GM21526 (cell line): ENCODE measurements at regions not wholly inside any gene's neighbourhood (a gene's known extent, or its start where the extent isn't known, plus 50 kb on each side); places are given as distances from the start of the nearest gene placed in this dataset.

Experiments used
- ATAC-seq: cut with Tn5 transposase; IDR thresholded peaks from one replicate; pipeline ENCODE4 v1.9.1; 2021; ENCODE audit warnings: moderate library complexity; ENCODE audit not compliant: unreplicated experiment, low FRiP score

DNA sequence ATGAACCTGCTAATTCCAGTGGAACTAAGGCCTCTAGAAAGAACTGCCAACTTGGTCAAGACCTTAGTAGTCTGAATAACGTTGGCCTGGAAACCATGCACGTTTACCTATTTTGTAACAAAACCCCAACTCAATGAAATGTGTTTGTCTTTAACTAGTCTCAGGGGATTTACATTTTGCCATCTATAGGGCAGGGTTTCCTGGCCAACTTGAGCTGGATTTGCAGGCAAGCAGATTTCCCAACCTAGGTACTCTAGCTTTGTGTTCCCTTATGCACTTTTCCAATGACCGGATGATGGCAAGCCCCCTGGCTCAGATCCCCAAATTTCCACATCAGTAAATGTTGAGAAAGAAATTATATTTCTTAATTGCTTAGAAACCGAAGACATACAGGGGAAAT, 114.5 kb downstream of the IRS2 start:
- ATAC-seq = no peak

DNA sequence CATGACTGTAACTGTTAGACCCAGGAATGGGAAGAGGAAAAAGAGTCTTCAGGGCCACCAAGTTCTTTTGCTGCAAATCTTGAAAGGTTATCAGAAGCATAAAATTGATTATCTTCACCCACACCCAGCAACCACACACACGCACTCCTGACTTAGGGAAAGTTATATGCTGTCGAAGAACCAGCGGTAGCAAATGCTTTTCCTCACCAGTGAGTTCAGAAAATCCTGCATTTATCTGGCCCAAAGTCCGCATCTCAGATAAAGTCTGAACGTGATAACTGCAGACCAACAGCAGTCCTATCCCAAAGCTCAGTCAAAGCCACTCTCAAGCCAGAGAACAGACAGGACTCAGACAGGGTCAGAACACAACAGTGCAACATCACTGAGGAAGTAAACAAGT, 115.6 kb downstream of the IRS2 start:
- no peak for ATAC-seq

DNA sequence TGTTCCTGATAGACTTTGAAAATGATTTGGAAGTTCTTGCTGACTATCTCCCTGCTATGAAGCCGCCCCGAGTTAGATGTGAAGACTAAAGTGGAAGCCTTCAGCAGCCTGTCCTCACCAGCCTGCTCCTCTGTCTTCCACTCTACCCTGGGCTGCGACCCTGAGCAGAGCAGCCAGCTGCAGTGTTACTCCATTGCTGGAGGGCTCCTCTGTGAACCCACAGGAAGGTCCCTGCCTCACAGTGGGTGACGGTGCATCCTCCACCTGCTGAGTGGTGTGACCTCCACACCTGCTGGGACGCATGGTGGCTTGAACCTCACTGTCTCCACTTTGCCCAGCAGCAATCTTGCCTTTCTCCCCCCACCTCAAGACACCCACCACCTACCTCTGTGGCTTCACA, 116.4 kb downstream of the IRS2 start:
- no peak for ATAC-seq

DNA sequence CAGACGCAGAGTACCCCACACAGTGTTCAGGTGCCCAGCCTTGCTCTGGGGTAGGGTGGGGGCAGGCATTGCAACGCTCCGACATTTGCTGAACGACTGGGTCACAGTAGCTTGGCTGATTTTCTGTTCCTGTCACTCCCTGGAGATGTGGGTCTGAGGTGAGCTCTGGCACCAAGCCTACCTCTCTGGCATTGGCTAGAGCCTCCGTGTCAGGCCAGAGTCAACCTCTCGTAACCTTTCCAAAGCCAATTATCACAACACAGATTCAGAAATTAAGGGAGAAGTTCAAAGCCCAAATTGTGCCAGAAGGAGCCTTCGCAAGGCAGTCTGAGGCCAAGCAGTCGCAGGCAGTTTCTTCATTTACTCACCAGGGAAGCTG, 117.2 kb downstream of the IRS2 start:
- ATAC-seq = no peak

DNA sequence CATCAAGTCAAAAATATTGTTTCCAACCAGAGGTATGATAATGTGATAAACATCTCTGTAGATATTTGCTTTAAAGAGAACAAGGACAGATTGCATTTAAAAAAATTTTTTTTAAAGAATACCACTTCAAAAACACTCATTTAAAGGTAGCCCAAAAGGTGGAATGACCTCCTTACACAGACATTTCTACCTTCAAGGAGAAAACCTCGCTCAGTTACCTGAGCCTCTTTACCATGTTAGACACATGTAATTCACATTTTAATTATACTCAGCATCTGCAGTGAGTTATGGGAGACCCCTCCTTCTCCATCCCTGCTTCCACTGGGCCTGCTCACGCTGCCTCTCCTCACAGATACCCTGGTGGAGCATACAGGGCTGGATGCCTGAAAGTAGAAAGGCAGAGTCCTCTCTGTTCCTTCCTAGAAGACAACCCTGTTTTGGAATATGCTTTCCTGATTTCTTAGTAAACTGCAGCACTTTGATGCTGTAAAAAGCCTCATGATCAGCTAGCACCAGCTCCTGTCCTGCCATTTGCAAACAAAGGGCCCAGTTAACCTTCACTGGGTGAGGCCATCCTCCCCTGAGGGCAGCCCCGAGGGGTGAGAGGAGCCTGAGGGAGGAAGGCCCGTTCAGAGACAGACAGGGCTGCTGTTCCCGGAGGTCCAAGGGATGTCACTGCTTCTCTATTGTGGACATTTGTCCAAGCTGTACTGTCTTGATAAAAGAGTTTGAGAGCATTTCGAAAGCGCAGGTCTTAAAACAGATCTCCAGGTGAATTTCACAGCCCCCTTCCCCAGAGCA, 117.8 kb downstream of the IRS2 start:
- ATAC-seq = no peak

DNA sequence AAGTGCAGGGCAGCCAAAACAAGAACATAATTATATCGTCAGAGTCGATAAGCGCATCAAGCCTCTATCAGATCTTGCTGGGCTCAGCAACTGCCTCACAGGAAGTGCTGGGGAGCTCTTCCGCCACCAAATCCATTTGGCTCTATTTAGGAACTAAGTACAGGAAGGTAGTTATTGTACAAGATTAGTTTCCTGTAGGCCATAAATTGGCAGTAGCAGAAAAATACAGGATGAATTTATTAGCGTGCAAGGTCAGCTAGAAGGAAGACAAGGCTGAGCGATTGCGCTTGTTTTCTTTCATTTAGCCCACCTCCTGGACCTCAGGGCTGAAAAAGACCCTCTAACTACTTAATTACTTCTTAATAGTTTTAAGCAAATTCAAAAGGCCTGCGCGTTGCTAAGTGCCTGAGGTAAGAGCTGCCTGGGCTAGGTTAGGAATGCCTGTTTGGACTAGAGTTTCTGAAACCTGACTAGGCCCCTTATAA, 118.5 kb downstream of the IRS2 start:
- ATAC-seq = no peak

DNA sequence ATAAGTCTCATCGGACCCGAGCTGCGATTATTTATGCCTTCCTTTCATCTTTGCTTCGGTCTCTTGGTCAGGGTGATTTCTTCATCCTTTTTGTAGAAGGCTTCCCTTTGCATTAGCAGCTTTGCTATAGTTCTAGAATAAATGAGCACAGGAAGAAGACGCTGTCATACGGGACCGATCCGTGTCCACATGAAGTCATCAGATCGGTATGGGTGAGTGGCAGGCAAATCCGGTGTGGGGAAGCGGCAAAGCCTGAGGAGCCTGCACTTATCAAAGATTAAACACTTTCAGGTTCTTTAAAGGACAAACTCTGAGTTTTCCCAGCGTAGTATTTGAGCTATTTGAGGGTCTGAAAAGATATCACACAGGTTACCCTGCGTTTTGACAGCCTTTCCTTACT, 119.3 kb downstream of the IRS2 start:
- ATAC-seq = no peak

DNA sequence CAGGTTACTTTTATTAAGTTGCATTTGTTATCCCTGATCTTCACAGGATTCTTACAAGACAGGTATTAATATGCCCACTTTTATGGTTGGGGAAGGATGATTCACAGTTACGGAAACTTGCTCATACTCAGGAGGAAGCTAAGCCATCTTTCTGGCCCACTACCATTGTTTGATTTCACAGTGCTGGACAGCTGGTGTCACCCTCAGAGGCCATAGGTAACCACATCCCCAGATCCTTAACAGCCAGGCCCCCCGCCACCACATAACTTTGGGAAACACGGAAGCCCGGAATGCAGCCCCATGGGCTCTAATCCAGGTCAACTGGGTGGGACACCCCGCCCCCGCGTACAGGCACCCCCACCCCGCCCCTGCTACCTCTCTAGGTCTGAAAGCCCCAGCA, 119.7 kb downstream of the IRS2 start:
- no peak for ATAC-seq

DNA sequence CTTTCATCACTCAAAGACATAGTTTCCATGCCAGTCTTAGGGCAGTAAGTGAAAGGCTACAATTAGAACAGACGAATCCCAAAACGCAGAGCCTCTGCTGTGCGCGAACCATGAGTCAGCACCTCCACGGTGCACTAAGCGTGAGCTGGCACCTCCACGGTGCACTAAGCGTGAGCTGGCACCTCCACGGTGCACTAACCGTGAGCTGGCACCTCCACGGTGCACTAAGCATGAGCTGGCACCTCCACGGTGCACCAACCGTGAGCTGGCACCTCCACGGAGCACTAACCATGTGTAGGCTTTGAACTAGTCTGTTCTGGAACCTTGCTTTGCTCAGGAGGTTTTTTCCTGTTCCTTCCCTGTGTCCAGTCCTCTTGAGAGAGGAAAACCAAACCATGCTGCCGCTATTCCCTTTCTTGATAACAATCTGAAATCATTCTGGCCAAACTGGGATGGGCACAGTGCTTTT, 120.6 kb downstream of the IRS2 start:
- ATAC-seq = no peak

DNA sequence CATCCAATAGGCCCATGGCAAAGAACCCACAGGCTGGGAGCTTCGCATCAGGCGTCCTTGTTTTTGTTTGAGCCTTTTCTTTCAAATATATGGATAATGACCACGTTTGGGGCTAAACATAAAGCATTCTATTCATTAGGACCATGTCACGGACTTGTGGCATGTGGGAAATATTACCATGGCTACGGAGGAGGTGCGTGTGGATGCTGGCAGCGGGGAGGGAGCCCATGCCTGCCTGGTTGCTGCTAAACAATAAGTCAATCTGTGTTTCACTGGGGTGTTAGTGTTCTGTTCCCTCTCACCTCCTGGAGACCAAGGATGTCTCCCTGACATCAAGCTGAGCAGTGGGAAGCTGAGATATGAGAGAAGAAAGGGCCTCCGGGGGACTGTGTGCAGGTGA, 121.1 kb downstream of the IRS2 start:
- ATAC-seq = no peak

DNA sequence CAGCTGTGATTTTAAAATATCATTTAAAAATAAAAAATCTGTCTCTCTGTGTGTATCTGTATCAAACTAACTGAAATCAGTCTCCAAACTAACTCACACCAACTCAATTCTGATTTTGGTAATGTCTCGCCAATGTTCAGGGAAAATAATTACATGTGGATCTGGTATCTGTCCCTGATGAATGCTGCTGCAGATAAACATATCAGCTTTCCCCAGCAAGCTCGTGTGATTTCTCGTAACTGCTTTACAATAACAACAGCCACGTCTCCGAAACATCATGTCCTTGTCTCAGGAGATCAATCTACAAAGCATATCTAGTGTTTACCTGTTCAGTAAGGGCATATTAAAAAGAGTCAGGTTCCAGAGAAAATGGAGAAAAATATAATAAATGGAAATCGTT, 129.0 kb downstream of the IRS2 start:
- ATAC-seq = no peak

DNA sequence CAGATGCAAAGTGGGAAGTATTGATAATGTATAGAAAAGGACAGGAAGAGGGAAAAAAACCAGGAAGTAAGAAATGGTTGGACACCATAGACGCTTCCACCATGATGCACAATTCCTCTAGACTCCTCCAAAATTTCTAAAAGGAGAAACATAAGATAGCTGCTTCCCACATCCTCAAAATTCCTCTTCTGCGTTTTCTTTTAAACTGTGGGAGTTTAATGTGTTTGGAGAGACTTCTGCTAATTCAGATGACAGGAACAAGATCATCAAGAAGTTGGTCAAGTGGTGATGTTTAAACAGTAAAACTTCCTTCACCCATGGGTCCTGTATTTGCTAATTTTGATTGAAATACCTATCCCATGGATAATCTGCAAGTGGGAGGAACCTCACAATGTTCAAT, 130.2 kb downstream of the IRS2 start:
- no peak for ATAC-seq

DNA sequence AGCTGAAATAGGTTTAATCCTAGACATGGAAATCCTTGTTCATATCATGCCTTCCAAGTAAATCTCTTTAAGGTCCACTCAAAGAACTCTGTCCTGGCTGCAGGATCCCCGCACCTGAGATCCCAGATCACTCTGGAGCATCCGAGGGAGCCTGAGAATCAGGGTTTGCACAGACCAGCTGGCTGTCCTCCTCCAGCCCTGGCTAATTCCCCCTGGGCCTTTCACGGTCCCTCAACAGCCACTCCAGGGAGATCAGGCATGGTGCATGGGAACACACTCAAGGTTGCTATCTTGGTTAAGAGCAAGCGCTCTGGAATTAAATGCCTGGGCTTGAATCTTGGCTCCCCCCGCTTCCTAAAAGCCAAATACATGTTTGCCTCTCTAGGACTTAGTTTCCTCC, 130.8 kb downstream of the IRS2 start:
- no peak for ATAC-seq

DNA sequence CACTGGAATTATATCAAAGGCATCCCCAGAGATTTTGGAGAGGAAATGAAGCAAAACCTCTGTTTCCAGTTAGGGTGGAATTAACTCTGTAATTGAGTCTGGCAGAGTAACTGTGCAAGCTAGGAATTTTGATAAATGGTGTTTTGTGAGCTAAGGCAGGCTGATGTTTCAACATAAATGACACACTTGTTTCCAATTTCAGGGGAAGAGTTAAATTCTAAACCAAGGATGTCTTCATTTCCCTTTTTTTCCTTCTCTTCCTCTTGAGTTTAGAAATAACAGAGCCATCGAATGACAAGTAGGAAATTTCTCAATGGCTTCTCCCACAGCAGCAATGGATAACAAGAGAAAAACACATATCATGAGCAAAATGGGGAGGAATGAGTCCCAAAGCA, 131.2 kb downstream of the IRS2 start:
- ATAC-seq = no peak

DNA sequence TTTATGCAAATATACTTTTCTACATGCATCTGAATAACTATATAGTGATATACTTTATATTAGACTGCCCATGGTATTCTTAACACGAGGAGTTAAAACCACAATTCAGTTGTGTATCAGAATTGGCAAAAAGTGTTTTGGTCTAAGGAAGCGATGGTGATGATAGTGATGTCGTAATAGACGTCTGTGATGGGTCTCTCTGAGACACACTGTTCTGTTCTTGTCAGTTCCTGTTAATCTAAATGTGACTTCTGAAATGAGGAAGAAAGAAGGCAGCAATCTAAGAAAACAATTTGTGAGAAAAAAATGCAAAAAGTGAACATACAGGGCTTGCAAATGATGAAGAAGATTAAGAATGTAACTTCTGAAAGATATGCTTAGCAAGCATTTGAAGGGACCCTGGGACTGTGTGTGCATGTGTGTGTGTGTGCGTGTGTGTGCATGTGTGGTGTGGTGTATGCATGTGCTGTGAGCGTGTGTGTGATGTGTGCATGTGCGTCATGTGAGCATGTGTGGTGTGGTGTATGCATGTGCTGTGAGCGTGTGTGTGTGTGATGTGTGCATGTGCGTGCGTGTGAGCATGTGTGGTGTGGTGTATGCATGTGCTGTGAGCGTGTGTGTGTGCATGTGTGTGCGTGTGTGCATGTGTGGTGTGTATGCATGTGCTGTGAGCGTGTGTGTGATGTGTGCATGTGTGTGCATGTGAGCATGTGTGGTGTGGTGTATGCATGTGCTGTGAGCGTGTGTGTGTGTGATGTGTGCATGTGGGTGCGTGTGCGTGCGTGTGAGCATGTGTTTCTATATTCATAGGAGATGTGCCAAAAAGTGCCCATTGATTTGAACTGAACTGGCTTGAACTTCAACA, 131.8 kb downstream of the IRS2 start:
- no peak for ATAC-seq

DNA sequence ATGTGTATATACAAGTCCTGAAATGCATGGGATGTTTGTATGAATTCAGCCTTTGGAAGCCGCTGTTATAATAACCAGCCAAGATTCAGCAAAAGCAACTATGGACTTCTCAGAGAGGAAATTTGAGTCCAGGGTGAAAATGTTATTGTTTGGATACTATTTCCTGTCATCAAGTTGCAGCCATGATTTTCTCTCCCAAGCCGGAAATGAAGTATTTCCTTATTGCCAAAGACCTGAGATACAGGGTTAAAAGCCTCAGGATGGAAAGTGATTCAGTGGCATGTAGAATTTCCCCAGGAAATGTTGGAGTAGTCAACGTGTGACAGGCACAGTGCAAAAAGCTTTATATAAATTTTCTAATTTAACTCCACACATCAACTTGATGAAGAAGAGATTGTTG, 133.9 kb downstream of the IRS2 start:
- no peak for ATAC-seq

DNA sequence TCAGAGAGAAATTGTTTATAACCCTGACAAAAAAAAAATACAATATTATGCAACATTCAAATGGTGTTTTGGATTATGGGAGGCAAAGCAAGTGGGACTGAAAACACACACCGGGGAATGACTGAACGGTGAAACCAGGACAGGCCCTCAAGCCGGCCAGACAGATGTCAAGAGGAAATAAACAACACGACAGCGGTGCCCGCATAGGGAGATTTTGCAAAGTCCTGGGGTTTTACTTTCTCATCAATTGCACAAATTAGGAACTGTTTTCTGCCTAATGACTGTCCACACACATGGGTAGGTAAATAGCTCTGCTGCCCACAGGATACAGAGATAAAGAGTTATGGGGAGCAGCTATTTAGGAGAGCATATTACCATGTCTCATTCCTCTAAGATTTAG, 134.5 kb downstream of the IRS2 start:
- ATAC-seq = no peak

DNA sequence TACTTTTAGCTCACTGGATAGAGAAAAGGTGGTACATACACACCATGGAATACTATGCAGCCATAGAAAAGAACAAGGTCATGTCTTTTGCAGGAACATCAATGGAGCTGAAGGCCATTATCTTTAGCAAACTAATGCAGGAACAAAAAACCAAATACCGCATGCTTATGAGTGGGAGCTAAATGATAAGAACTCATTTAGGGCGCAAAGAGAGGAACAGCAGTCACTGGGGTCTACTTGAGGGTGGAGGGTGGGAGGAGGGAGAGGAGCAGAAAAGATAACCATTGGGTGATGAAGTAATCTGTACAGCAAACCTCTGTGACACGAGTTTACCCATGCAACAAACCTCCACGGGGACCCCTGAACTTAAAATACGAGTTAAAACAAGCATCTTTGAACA, 135.1 kb downstream of the IRS2 start:
- no peak for ATAC-seq

DNA sequence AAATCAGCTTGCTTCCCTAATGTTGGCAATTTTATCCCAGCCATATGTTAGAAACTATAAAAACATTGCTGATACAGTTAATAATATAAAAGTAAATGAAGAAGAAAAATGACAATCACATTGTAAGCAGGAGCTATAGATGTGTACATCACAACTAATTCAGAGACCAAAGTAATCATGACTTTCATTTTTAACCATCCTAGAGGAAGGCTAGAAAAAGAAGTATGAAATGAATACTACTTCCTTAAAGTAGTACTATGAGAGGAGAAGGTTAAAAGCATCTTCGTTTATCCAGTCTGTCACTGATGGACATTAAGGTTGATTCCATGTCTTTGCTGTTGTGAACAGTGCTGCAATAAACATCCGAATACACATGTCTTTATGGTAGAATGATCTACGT, 135.5 kb downstream of the IRS2 start:
- ATAC-seq = no peak

DNA sequence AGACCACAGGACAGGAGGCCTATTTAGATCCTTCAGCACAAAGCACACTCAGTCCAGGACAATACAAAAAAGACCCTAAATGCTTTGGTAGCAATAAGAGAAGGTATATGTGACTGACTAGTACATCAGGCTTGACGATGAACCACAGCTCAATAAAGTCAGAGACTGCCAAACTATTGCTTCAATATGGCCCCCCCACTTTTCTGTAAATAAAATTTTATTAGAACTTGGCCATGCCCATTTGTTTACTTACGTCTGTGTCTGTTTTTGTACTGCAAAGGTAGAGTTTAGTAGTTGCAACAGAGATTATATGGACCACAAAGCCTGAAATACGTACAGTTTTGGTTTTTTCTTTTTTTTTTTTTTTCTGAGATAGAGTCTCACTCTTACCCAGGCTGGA, 136.7 kb downstream of the IRS2 start:
- ATAC-seq = no peak

DNA sequence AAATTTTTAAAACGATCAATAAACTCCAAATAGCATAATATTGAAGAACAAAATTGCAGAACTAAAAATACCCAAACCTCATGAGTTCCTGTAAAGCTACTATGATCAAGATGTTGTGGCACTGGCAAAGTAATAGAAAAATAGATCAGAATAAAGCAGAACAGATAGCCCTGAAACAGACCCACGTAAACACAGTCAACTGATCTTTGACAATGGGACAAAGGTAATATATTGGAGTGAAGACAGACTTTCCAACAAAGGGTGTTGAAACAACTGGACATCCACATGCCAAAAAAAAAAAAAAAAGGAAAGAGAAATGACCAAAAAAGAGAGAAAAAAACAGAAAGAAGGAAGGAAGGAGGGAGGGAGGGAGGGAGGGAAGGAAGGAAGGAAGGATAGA, 138.7 kb downstream of the IRS2 start:
- ATAC-seq = no peak

DNA sequence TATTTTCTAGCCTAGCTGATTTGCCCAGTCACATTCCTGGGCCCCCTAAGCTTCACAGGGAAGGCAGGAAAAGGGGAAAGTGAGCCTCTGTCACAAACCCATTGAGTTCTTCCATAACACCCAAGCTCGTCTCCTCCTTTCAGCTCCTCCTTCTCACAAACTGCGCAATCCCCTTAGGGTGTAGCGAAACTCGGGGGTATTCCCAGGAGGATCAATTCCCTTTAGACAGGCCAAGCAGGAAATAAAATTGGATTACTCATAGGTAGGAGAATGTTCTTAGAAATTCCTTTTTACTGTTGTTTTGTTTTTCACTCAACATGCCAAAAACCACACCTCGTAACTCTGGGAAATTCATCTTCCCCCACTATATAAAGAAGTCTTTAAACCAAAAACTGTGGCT, 139.3 kb downstream of the IRS2 start:
- no peak for ATAC-seq
